Right lobe of liver (tissue), 6 donors: ENCODE measurements at regions not wholly inside any gene's neighbourhood (a gene's known extent, or its start where the extent isn't known, plus 50 kb on each side); places are given as distances from the start of the nearest gene placed in this dataset.

Experiments used
- ATAC-seq, 4 donors: fragments of 200-7000 bp; cut with Tn5 transposase; one replicate each; pipeline ENCODE4 v1.9.1; 2020; ENCODE audit warnings: mild to moderate bottlenecking in 4 of 4, moderate library complexity in 4 of 4
- DNase-seq, 3 donors: peaks; one replicate each; pipeline ENCODE4 v3.0.0-alpha.2; 2020
- H3K27ac ChIP-seq, 3 donors: fragments of 200-600 bp; one replicate each; pipeline ENCODE4 v1.8.0; 2022
- H3K27me3 ChIP-seq, 2 donors: fragments of 200-600 bp; one replicate each; pipeline ENCODE4 v1.8.0; 2022
- H3K36me3 ChIP-seq, 4 donors: fragments of 200-600 bp; sonication (generic) in 1 of 4; one replicate each; pipeline versions ENCODE4 v1.5.1 to v1.8.0; 2017 to 2022; ENCODE audit warnings: control low read depth in 1 of 4
- H3K4me1 ChIP-seq, 4 donors: fragments of 200-600 bp; sonication (generic) in 1 of 4; one replicate each; pipeline versions ENCODE4 v1.5.1 to v1.8.0; 2017 to 2022; ENCODE audit warnings: control low read depth in 1 of 4
- H3K4me3 ChIP-seq, 3 donors: fragments of 200-600 bp; one replicate each; pipeline ENCODE4 v1.8.0; 2022
- H3K9me3 ChIP-seq, 4 donors: fragments of 200-600 bp; sonication (generic) in 1 of 4; one replicate each; pipeline versions ENCODE4 v1.5.1 to v1.8.0; 2017 to 2022; ENCODE audit warnings: control low read depth in 1 of 4
- CTCF ChIP-seq, 4 donors: fragments of 200-600 bp in 3 of 4; fragments of 450-650 bp in 1 of 4; IDR thresholded peaks; one replicate each; pipeline versions ENCODE4 v1.5.1 to v1.8.0; 2016 to 2022; ENCODE audit warnings: antibody characterized with exemption in 4 of 4, mild to moderate bottlenecking in 2 of 4
- POLR2A ChIP-seq: fragments of 450-650 bp; IDR thresholded peaks from one replicate; pipeline ENCODE4 v1.6.1; 2017; ENCODE audit warnings: antibody characterized with exemption, mild to moderate bottlenecking
- WGBS: methylation state at CpG from one replicate; pipeline ENCODE4 v1.1.6; 2018; ENCODE audit warnings: low coverage, low lambda C conversion rate; ENCODE audit not compliant: insufficient coverage; ENCODE audit errors: missing lambda C conversion rate; 5-methylcytosine and 5-hydroxymethylcytosine counted together
- intact Hi-C, 2 donors: fragments of 100-400 bp; cut with DNase I; formaldehyde crosslinking; loops; one replicate each; pipeline versions ENCODE4 v1.11.2 to v1.14.1; 2022
- donor health status: DM: no; HTN: yes; CAD: no.
- donor health status: DM: no; HTN: no; CAD: no.
- donor health status: DM: no; HTN: no; CAD: no.
- donor health status: DM: no; HTN: yes; CAD: no.
- donor health status: DM: no; HTN: yes; CAD: no.

- DNase-seq, result no peak
These were observed 121.1 kb upstream of the EEA1 start for GRCh38 chr12:93050026-93050747.

GRCh38 chr12:93050748-93051081 lies 121.6 kb upstream of the EEA1 start:
- Histone ChIP-seq H3K9me3 (no peaks in the 10 kb centered on the region), H3K27me3 (no peaks in the 10 kb centered on the region), H3K4me1 (no peaks in the 10 kb centered on the region), H3K27ac (no peak overlapping the region), H3K36me3 (no peaks in the 10 kb centered on the region), H3K4me3 (no peak overlapping the region)
- 85% methylated on average over 2 of the region's 2 CpGs for WGBS
- intact Hi-C loops, result no loop called here
- DNase-seq (no peak), ATAC-seq (no peak)
- TF ChIP-seq CTCF (IDR thresholded peaks at IDR 0.05) (no peak), POLR2A (no peak)

More at GRCh38 chr12:93050026-93050747, 121.1 kb upstream of the EEA1 start:
- intact Hi-C loops, result no loop called here
- Histone ChIP-seq H3K4me1 (no peaks in the 10 kb centered on the region), H3K27ac (no peak overlapping the region), H3K36me3 (no peaks in the 10 kb centered on the region), H3K27me3 (no peaks in the 10 kb centered on the region), H3K9me3 (no peaks in the 10 kb centered on the region), H3K4me3 (no peak overlapping the region)
- TF ChIP-seq CTCF (IDR thresholded peaks at IDR 0.05) (no peak), POLR2A (no peak)
- WGBS, result 55% methylated on average over 3 of the region's 3 CpGs
- ATAC-seq, result no peak

GRCh38 chr12:93054021-93054420 lies 124.9 kb upstream of the EEA1 start:
- ATAC-seq, result no peak

GRCh38 chr12:93055221-93055620 lies 126.1 kb upstream of the EEA1 start:
- Histone ChIP-seq H3K27ac (no peak overlapping the region), H3K9me3 (no peaks in the 10 kb centered on the region), H3K27me3 (no peaks in the 10 kb centered on the region), H3K4me3 (no peak overlapping the region), H3K36me3 (no peaks in the 10 kb centered on the region), H3K4me1 (no peaks in the 10 kb centered on the region)
- intact Hi-C loops, result no loop called here
- whole genome bisulfite sequencing, result 79% methylated on average over 5 of the region's 5 CpGs
- no peak for TF ChIP-seq POLR2A
- TF ChIP-seq CTCF (IDR thresholded peaks at IDR 0.05), result no peak
- no peak for ATAC-seq
- DNase-seq, result no peak

More at GRCh38 chr12:93054021-93054420, 124.9 kb upstream of the EEA1 start:
- Histone ChIP-seq H3K9me3 (no peaks in the 10 kb centered on the region), H3K4me1 (no peaks in the 10 kb centered on the region), H3K27me3 (no peaks in the 10 kb centered on the region), H3K4me3 (no peak overlapping the region), H3K36me3 (no peaks in the 10 kb centered on the region), H3K27ac (no peak overlapping the region)
- DNase-seq, result no peak
- intact Hi-C loops, result no loop called here
- TF ChIP-seq POLR2A (no peak), CTCF (IDR thresholded peaks at IDR 0.05) (no peak)
